B cell (primary cell): ENCODE measurements at regions not wholly inside any gene's neighbourhood (a gene's known extent, or its start where the extent isn't known, plus 50 kb on each side); places are given as distances from the start of the nearest gene placed in this dataset.

Experiments
- ATAC-seq: fragments of 200-7000 bp; cut with Tn5 transposase; one replicate; pipeline ENCODE4 v1.10.0; 2021; ENCODE audit warnings: low read depth, mild to moderate bottlenecking, moderate number of reproducible peaks, moderate library complexity
- CTCF ChIA-PET: fragments of 350-600 bp; sonication (Branson Sonifier 250); formaldehyde crosslinking; loops from one replicate; lab custom pipeline; 2021; ENCODE audit warnings: antibody characterized with exemption, inconsistent platforms; lab: Charles Lee
- POLR2A ChIA-PET: fragments of 350-600 bp; sonication (Branson Sonifier 250); formaldehyde crosslinking; loops from one replicate; lab custom pipeline; 2021; ENCODE audit warnings: antibody characterized with exemption; lab: Charles Lee
- DNase-seq: peaks from one replicate; pipeline ENCODE4 v3.0.0; 2013
- H2AFZ ChIP-seq: 2 replicates; pipeline ENCODE4 v1.6.1; 2012; ENCODE audit warnings: mild to moderate bottlenecking, low read depth, low read length; ENCODE audit not compliant: insufficient read depth, poor library complexity, severe bottlenecking
- H3K27ac ChIP-seq, 2 donors: 1 replicate in 1 of 2; 2 replicates in 1 of 2; pipeline ENCODE4 v1.5.1; 2012 to 2013; ENCODE audit warnings: low read length in 2 of 2, mild to moderate bottlenecking in 2 of 2, moderate library complexity in 1 of 2
- H3K27me3 ChIP-seq, 4 experiments: fragments of 200-600 bp in 1 of 4; sonication (generic) in 1 of 4; replicated peaks in 1 of 4; 1 replicate in 2 of 4; 2 replicates in 2 of 4; pipeline versions ENCODE4 v1.6.1 to v1.7.0; 2013 to 2016; ENCODE audit warnings: low read length in 3 of 4, mild to moderate bottlenecking in 2 of 4, mixed read lengths in 1 of 4, moderate library complexity in 1 of 4; ENCODE audit not compliant: insufficient read depth in 4 of 4, control insufficient read depth in 3 of 4; ENCODE audit errors: control extremely low read depth in 1 of 4
- H3K36me3 ChIP-seq, 2 experiments: replicated peaks in 1 of 2; 1 replicate in 1 of 2; 2 replicates in 1 of 2; pipeline versions ENCODE4 v1.6.1 to v1.7.1; 2013; ENCODE audit warnings: low read length in 1 of 2; ENCODE audit not compliant: insufficient read depth in 2 of 2, control insufficient read depth in 1 of 2; ENCODE audit errors: control extremely low read depth in 1 of 2, extremely low read depth in 1 of 2
- H3K4me1 ChIP-seq, 2 donors: fragments of 200-600 bp in 1 of 2; sonication (generic) in 1 of 2; 1 replicate in 1 of 2; 2 replicates in 1 of 2; pipeline versions ENCODE4 v1.5.1 to v1.6.1; 2013 to 2017; ENCODE audit warnings: low read length in 2 of 2; ENCODE audit not compliant: control insufficient read depth in 2 of 2, insufficient read depth in 2 of 2
- H3K4me2 ChIP-seq: replicated peaks from 2 replicates; pipeline ENCODE3; 2012; ENCODE audit warnings: mild to moderate bottlenecking, low read depth, low read length; ENCODE audit not compliant: poor library complexity, severe bottlenecking
- H3K4me3 ChIP-seq, 5 experiments: fragments of 200-600 bp in 1 of 5; sonication (generic) in 1 of 5; 1 replicate in 3 of 5; 2 replicates in 2 of 5; pipeline versions ENCODE4 v1.5.1 to v1.7.0; 2011 to 2016; ENCODE audit warnings: low read length in 4 of 5, mild to moderate bottlenecking in 4 of 5, low read depth in 2 of 5, control low read depth in 1 of 5, moderate library complexity in 1 of 5; ENCODE audit not compliant: insufficient read depth in 1 of 5; ENCODE audit errors: control extremely low read depth in 1 of 5, extremely low read depth in 1 of 5
- H3K79me2 ChIP-seq: fragments of 200-600 bp; sonication (generic); one replicate; pipeline ENCODE4 v1.6.0; 2016; ENCODE audit warnings: low read length; ENCODE audit not compliant: control insufficient read depth, insufficient read depth
- H3K9ac ChIP-seq: fragments of 200-600 bp; sonication (generic); 2 replicates; pipeline ENCODE4 v1.6.1; 2017; ENCODE audit warnings: mild to moderate bottlenecking, low read length, moderate library complexity
- H3K9me3 ChIP-seq, 3 donors: one replicate each; pipeline versions ENCODE4 v1.6.1 to v1.7.1; 2013; ENCODE audit warnings: low read length in 2 of 3; ENCODE audit not compliant: control insufficient read depth in 2 of 3, insufficient read depth in 1 of 3; ENCODE audit errors: control extremely low read depth in 1 of 3
- H4K20me1 ChIP-seq: 2 replicates; pipeline ENCODE4 v1.6.0; 2012; ENCODE audit warnings: mild to moderate bottlenecking, low read length; ENCODE audit not compliant: insufficient read depth, control insufficient read depth, poor library complexity, severe bottlenecking
- H3K27ac Mint-ChIP-seq: one replicate; pipeline ENCODE4 v1.8.0; 2021; ENCODE audit warnings: mixed read lengths
- H3K27me3 Mint-ChIP-seq: one replicate; pipeline ENCODE4 v1.8.0; 2021; ENCODE audit warnings: mixed read lengths
- H3K4me1 Mint-ChIP-seq: one replicate; pipeline ENCODE4 v1.8.0; 2021; ENCODE audit warnings: mixed read lengths
- H3K4me3 Mint-ChIP-seq: one replicate; pipeline ENCODE4 v1.8.0; 2021; ENCODE audit warnings: mixed read lengths
- H3K9me3 Mint-ChIP-seq: one replicate; pipeline ENCODE4 v1.8.0; 2022; ENCODE audit warnings: mixed read lengths; ENCODE audit not compliant: insufficient read depth
- CTCF ChIP-seq: fragments of 200-600 bp; IDR thresholded peaks from one replicate; pipeline ENCODE4 v1.8.0; 2022; ENCODE audit warnings: antibody characterized with exemption, mild to moderate bottlenecking
- EZH2 ChIP-seq: IDR thresholded peaks from 2 replicates; pipeline ENCODE4 v1.6.1; 2012; ENCODE audit warnings: borderline replicate concordance, low read depth, mild to moderate bottlenecking, moderate library complexity, low read length; ENCODE audit not compliant: insufficient read depth, poor library complexity, severe bottlenecking
- WGBS: methylation state at CpG from one replicate; pipeline ENCODE4 v1.1.5; 2013; ENCODE audit warnings: missing lambda C conversion rate; ENCODE audit not compliant: insufficient coverage; 5-methylcytosine and 5-hydroxymethylcytosine counted together
- intact Hi-C: fragments of 100-400 bp; cut with micrococcal nuclease; formaldehyde crosslinking; loops from one replicate; pipeline ENCODE4 v1.10.0; 2022

- Mint-ChIP-seq H3K4me1 (no peaks in the 10 kb centered on the region), H3K4me3 (no peak overlapping the region), H3K27me3 (peaks cover 6% of the 10 kb centered on the region), H3K9me3 (no peaks in the 10 kb centered on the region), H3K27ac (no peak overlapping the region)
- H4K20me1 ChIP-seq: no peaks in the 10 kb centered on the region
- H3K4me1 ChIP-seq: no peaks in the 10 kb centered on the region
- H2AFZ ChIP-seq: no peak overlapping the region
- no peaks in the 10 kb centered on the region for H3K36me3 ChIP-seq
- CTCF ChIA-PET: interaction anchor here (0.6 kb wide), 1 partner anchor 1151 kb away, joined by 3 read pairs; no protein-coding TSS in a partner anchor
- no peak overlapping the region for H3K4me3 ChIP-seq
- no peak overlapping the region for H3K27ac ChIP-seq
- no peaks in the 10 kb centered on the region for H3K79me2 ChIP-seq
- H3K9ac ChIP-seq: no peak overlapping the region
- H3K9me3 ChIP-seq: peaks cover 0 to 9% (median 0%) of the 10 kb centered on the region in 3 donors
- intact Hi-C loops: no loop called here
- no peak for TF ChIP-seq CTCF
- TF ChIP-seq EZH2: no peak
- peaks cover 0 to 7% (median 0%) of the 10 kb centered on the region in 4 experiments for H3K27me3 ChIP-seq
- WGBS: 8% methylated on average over 14 of the region's 15 CpGs
- POLR2A ChIA-PET: no interaction called here
- DNase-seq (no peak), ATAC-seq (no peak)
- H3K4me2 ChIP-seq: no peak overlapping the region
Observed at GRCh38 chr10:113454341-113455061, 98.4 kb upstream of the HABP2 start.

GRCh38 chr10:113455947-113456346 is 96.9 kb upstream of the HABP2 start:
- Histone ChIP-seq H3K4me3 (no peak overlapping the region), H3K9me3 (peaks cover 0 to 9% (median 0%) of the 10 kb centered on the region in 3 donors), H4K20me1 (no peaks in the 10 kb centered on the region), H3K27ac (no peak overlapping the region), H3K4me1 (no peaks in the 10 kb centered on the region), H3K36me3 (no peaks in the 10 kb centered on the region), H3K79me2 (no peaks in the 10 kb centered on the region), H3K4me2 (no peak overlapping the region), H3K27me3 (peaks cover 0 to 7% (median 0%) of the 10 kb centered on the region in 4 experiments), H2AFZ (no peak overlapping the region), H3K9ac (no peak overlapping the region)
- Mint-ChIP-seq H3K27me3 (peaks cover 6% of the 10 kb centered on the region), H3K9me3 (no peaks in the 10 kb centered on the region), H3K27ac (no peak overlapping the region), H3K4me3 (no peak overlapping the region), H3K4me1 (no peaks in the 10 kb centered on the region)
- POLR2A ChIA-PET: no interaction called here
- intact Hi-C loops: no loop called here
- CTCF ChIA-PET: no interaction called here
- ATAC-seq (no peak), DNase-seq (no peak)
- 100% methylated on average over 1 of the region's 3 CpGs for WGBS
- TF ChIP-seq EZH2 (no peak), CTCF (no peak)
